ENCODE measurements at regions not wholly inside any gene's neighbourhood (a gene's known extent, or its start where the extent isn't known, plus 50 kb on each side); places are given as distances from the start of the nearest gene placed in this dataset.

DNA sequence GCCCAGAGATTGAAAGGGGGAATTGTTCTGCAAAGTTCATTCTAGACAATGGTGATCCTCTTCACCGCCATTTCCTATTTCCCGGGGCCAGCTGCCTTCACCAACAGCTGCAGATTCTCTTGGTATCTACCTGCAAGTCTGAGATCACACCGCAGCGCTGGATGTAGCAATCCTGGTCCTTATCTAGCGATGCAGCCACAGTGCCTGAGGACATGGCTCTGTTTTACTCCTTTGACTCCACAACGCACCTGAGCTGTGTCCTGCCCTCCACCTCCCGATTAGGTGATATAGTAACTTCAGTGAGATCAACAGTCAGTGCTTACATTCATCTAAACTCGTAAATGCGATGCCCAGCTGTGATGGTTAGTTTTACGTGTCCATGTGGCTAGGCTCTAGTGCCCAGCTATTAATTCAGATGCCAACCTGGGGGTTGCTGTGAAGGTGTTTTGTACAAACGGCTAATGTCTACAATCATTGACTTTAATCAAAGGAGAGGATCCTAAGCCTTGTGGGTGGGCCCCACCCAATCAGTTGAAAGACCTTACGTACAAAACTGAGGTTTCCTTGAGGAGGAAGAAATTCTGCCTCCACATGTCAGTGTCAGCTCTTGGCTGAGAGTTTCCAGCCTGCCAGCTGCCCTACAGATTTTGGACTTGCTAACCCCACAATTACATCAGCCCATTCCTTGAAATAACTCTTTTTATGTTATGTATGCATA lies 189.8 kb downstream of the SH3BP4 start:
- DNase-seq, result no peak

GRCh38 chr2:235142601-235143000 lies 190.8 kb downstream of the SH3BP4 start:
- DNase-seq, result no peak

- DNase-seq, result no peak
Observed at GRCh38 chr2:235143789-235144188, 192.0 kb downstream of the SH3BP4 start.

GRCh38 chr2:235144291-235144690 lies 192.5 kb downstream of the SH3BP4 start:
- DNase-seq, result no peak

DNA sequence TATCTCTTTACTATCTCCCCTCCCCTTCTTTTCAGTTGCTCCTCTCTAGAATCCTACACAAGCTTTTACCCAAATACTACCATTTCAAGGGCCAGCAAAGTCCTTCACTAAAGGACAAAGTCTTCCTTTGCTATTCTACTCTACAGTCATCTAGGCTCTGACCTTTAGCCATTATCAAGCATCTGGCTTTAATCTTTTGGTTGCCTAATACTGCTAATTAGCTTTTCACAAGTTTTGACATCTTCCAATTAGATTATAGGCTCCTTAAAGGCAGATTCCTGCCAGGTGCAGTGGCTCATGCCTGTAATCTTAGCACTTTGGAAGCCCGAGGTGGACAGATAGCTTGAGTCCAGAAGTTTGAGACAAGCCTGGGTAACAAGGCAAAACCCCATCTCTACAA lies 194.4 kb downstream of the SH3BP4 start:
- DNase-seq, result no peak

GRCh38 chr2:235146871-235147565 lies 195.2 kb downstream of the SH3BP4 start:
- DNase-seq, result no peak

DNA sequence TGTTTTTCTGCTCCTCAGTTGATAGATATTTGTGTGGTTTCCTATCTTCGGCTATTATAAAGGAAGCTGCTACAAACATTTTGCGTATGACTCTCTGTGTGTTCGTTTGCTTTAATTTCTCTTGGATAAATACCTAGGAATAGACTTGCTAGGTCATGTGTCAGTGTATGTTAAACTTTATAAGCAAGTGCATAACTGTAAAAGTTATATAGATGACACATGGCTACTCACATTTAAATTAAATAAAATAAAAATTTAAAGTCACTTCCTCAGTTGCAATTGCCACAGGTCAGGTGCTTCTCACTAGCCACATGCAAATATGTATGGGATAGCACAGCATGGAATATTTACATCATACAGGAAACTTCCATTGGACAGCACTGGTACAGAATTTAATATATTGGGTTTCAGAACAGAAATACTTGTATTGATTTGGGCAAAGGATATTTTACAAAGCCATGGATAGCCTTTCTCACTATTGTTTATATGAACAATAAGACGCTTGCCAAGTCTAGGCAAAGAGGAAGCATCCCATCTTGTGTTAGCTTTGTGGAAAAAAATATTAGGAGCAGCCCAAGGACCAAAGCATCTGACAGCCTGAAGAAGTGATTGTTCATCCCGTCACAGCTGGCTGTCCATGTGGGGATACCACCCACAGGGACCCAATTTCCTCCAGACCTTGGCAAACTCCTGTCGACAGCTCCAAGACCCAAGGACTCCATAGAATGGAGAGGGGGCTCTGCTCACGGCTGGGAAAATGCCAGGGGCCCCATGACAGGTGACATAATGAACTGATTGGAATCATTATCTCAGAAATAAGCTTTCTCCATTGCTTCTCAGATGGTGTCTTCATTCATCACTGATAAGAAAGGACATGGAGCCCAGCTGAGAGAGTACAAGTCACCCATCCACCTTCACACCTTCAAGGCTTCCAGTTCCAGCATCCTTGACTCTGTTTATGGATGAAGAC lies 196.7 kb downstream of the SH3BP4 start:
- no peak for DNase-seq

- no peak for DNase-seq
Observed at GRCh38 chr2:235149240-235149659, 197.4 kb downstream of the SH3BP4 start.

DNA sequence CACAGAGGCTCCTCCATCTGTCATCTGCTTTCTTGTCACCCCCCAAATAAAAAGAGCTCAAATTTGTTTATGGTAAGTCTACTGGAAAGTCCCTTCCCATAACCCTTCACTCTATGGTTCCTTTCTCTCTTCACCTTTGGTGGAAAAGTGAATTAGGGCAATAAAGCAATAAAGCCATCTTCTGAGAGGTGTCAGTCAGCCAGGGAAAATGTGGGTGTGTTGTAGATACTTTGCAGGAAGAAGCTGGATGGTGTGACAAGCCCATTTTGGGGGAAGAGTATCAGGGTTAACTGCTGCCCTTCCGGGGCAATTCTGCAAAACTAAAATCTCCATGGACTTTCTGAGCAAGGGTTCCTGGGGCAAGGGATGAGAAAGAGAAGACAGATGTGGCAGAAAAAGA lies 197.9 kb downstream of the SH3BP4 start:
- DNase-seq, result no peak

DNA sequence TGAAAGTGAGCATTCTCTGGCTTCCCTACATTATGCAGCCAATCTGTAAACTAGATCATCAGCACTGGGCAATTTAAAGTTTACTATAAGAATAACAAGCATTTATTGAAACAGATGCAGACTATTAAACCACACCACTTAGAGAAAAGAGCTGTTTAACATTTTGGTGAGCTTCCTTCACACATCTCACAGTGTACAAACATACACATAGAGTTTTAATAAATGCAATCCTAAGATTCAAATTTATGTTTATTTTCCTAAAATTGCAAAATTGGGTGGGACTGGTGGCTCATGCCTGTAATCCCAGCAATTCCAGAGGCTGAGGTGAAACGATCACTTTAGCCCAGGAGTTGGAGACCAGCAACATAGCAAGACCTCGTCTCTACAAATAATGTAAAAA lies 199.3 kb downstream of the SH3BP4 start:
- DNase-seq, result no peak

- no peak for DNase-seq
Observed at GRCh38 chr2:235155163-235155562, 203.3 kb downstream of the SH3BP4 start.

DNA sequence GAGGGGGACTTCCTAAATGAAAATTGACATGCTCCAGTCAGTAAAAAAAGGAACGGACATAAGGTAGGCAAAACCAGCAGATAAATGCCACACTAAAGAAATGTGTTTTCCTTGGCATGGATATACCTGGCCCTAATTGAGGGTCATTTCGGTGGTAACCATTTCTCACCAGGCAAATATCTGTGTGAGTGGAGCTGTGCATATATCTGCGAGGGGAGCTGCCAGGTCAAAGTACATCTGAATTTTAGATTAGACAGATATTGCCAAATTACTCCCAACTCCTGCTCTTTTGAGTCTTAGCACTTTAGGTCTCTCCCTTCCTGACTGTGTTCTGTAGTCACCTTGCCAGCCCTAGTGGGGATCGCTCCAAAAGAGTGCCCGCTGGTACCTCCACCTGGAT lies 204.2 kb downstream of the SH3BP4 start:
- no peak for DNase-seq

- no peak for DNase-seq
Observed at GRCh38 chr2:235157746-235158482, 206.1 kb downstream of the SH3BP4 start.

GRCh38 chr2:235160281-235160810 lies 208.5 kb downstream of the SH3BP4 start:
- no peak for DNase-seq

DNA sequence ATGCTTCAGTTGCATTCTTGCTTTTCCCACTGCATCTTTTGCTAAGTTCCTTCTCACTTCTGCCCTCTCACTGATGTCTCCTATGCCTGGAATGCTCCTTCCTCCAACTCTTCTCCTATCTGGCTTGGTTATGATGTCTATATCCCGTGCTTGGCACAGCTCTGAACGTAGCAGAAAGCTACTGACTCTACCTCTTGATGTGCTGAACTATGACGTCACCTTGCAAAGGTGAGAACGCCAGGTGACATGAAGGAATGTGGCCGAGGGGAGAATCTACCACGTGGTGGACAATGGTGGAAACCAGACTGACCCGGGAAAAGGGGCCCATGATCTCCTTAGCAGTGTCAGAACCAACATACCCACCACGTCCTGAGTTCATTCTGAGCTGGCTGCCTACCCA lies 209.7 kb downstream of the SH3BP4 start:
- no peak for DNase-seq

DNA sequence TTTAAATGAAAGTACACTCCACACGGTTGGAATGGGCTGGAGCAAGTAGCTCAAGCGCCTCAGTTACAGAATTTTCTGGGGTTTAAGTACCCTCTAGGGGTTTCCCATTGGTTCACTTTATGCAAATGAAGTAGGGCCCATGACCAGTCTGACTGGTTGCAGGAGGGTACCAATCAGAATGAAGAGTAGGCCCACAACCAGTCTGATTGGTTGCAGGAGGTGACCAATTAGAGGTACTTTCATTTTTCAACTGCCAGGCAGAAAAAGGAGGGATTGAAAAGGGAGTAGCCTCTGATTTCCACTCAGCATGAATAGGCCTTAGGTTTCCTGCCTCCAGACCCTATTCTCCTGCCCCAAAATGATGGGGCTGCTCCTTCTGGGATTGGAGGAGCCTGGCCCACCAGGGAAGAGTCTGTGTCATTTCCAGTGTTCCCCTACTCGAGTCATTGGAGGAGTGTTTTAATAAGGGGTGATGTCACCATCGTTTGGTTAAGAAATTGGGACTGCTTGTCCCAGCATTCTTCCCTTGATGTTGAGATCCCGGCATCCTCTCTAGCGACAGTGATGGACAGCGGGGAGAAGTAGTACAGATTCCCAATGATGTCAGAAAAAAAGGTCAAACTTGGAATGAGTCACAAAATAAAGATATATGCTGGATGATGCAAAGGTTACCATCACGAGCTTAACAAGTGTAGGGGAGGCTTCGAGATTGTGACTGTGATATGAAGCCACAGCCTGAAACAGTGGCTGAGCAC lies 210.4 kb downstream of the SH3BP4 start:
- DNase-seq, result no peak

DNA sequence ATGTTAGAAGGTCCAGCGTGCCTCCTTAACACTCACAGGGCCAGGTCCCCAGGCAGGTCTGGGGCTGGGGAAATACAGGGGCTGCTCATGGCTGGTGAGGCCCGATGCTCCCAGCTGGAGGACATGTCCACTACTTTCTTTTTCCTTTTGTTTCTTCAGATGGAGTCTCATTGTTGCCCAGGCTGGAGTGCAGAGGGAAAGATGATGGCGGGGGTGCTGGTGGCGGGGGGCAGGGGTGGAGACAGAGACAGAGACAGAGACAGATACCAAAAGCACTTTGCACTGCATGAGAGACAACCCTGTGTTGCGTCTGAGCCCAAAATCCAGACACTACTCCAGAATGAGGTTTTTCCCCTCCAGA lies 211.0 kb downstream of the SH3BP4 start:
- DNase-seq, result no peak

GRCh38 chr2:235165136-235165535 lies 213.3 kb downstream of the SH3BP4 start:
- no peak for DNase-seq

DNA sequence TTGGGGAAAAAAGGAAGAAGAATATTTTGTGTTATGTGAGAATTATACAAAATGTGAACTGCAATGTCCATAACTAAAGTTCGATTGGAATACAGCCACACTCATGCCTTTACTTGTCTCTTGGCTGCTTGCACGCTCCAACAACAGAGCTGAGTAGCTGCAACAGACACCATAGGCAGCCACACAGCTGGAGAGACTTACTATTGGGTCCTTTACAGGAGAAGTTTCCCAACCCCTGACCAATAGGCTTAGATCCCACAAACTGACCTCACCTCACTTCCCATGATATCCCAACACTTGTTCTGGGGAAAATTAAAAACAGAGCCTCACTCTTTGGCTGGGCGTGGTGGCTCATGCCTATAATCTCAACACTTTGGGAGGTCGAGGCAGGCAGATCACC lies 213.8 kb downstream of the SH3BP4 start:
- no peak for DNase-seq

DNA sequence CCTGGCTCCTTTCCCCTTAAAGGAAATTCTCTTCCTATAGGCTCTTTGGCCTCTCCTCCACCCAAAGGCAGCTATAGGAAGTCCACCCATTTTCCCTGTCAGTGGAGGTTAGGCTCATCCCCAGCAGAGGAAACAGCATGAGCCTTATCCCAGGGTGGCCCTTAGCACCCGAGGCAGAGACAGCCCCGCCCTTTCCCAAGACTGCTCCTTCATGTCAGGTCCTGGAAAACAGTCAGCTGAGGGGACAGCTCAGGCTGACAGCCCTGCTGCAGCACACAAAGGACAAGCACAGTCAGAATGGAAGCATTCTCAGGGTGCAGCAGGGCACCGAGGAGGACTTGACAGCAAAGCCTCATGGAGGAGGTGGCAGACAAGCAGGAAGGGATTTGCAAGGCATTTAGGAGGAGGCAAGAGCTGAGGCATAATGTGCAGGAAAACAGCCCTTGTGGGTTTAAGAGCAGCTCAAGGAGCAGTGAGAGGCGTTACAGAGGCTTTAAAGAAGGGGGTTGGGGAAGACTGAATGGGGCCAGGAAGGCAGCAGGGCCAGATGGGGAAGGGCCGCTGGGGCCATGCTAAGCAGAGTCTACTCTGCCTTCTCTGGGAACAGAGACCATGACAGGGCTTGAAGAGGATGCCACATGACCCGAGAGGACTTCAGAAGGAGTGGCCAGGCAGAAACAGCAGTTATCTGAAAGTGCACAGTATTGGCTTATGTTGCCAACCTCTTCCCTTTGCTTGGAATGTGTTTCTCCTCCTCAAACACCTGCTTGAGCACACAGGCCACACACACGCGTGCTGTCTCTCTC lies 216.6 kb downstream of the SH3BP4 start:
- DNase-seq, result no peak

DNA sequence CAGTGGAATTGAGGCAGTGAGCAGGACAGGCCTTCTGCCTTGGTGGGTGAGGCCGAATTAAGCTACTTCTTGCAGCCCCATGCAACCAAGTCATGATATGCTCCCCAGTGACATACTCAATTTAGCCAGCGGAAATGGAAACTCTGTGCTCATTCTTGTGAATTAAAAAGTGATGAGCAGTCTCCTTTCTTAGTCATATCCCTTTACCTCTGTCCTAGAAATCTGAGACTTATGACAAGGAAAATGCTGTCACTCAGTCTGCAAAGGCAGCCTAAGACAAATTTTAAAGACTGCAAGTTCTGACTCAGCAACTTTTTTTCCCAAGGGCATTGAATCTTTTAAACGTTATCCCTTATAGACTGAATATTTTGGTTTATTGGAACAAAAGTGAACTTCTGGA lies 218.2 kb downstream of the SH3BP4 start:
- no peak for DNase-seq

Measured in OCI-M1 (cell line).